ENCODE measurements at regions not wholly inside any gene's neighbourhood (a gene's known extent, or its start where the extent isn't known, plus 50 kb on each side); places are given as distances from the start of the nearest gene placed in this dataset.
"Not testable (repeated sequence)": the region's sequence is repeated elsewhere in the genome, so short reads cannot be mapped to it uniquely, and the experiment has no call there.

DNA sequence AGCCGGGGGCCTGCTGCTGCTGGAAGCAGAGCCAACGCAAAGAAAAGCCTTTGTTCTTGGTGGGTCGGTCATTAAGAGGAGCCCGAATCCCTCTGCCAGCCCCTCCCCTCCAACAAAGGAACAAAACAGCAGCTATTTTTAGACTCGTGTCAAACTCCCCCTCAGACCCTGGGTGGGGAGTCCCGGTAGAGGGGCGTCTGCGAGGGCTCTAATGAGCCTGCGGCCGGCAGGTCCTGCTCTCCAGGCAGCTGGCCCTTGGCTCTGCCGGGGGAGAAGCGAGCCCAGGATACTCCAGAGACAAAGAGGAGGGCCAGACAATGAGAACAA is 114.0 kb downstream of the LHX2 start:
- no peak for DNase-seq (ENCODE audit: low read depth)

DNA sequence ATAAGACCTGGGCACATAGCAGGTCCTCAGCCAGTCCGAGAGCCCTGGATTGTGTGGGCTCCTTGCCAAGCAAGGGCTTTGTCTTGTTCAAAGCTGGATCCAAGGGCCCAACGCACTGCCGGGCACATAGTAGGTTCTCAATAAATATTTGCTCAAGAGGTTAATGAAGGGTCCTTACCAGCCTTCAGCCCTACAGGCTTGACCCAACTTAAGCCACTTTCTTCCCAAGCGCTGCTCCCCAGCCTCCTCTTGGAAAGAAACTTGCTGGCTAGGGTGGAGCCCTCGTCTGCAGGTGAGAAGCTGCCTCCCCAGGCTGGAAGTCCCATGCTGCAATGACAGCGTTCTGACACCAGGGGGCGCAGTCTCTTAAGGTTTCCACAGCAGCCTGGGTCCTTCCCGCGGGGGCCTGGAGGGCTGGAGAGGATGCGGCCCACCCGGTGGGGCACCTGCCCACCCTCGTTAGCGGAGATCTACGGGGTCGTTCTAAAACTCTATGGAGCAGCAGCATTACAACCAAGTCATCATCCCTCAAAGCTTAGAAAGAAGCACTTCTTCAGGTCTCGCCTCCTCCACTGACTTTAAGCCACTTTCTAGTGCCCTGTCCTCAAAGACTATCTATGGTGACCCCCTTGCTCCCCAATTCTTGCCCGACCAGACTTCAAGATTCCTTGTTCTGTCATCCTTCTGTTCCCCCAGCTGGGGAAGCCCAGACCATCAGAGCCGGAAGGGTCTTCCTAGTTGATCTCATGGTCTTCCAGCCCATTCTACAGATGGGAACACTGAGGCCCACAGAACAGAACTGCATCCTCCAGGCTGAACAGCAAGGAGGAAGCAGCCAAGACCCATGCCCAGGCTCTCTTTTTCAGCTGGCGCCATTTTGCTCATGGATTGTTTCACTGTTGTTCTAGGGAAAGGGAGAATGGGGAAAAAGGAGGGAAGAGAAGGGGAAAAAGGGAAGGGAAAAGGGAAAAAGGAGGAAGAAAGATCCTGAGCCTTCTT is 115.4 kb downstream of the LHX2 start:
- peak; percentile 51 for DNase-seq (ENCODE audit: low read depth)

DNA sequence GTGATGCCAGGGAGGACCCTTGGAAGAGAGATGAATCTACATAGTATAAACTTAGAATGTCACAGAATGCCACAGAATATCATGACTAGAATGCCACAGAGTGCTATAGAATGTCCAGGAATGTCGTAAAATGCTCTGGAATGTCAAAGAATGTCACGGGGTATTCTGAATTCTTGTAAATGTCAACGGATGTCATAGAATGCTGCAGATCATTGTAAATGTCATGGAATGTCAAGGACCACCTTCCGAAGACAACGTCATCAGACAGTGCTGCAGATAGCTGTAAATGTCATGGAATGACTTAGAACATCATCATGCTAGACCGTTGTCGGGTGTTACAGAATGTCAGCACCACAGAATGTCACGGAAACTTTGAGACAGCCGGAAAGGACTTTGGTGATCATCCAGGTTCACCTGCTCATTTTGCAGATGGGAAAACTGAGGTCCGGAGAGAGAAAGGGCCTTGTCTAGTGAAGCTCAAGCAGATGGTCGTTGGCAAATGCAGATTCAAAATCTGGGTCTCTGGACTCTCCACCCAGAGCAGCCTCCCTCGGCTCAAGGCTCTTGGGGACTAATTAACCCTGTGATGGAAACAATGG is 117.1 kb downstream of the LHX2 start:
- DNase-seq (ENCODE audit: low read depth) = no peak

DNA sequence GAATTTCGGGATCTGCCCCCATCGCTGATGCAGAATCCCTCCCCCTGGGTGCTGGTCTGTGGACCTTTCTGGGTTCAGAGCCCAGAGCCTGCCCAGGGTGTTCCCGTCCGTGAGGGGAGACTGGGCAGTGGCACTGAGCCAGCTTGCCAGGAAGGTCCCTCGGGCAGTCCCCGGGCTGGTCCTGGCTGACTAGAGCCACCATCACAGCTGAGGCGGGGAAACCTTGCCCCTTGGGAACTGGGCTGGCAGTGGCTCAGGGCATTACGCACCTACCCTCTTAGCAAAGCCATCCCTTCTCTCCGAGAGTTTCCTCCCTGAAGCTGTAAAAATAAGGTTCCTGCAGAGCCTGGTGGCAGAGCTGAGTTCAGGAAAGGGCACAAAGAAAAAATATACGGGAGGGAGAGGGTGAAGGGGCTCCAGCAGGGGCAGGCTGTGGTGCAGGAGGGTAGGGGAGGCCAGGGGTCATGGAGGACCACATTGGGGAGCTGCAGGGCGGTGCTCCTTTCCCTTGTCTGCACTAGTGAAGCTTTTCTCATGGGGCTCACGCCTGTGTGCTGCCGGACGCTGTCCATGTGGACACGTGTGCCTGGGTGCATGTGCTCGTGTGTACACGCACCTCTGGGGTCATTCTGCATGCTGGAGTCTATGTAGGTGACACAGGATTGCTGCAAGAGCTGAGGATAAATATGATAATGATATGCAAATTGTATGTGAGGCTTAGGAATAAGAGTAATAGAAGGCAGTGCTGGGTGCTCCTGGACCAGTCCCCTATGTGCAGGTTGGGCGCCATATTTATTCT is 118.9 kb downstream of the LHX2 start:
- DNase-seq (ENCODE audit: low read depth) = no peak

DNA sequence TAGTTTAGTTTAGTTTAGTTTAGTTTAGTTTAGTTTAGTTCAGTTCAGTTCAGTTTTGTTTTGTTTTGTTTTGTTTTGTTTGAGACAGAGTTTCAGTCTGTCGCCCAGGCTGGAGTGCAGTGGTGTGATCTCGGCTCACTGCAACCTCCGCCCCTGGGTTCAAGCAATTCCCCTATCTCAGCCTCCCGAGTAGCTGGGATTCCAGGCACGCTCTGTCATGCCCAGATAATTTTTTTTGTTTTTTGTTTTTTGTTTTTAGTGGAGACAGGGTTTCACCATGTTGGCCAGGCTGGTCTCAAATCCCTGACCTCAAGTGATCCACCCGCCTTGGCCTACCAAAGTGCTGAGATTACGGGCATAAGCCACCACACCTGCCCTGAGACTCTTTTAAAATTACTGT is 120.0 kb downstream of the LHX2 start:
- not testable (repeated sequence) for DNase-seq (ENCODE audit: low read depth)

DNA sequence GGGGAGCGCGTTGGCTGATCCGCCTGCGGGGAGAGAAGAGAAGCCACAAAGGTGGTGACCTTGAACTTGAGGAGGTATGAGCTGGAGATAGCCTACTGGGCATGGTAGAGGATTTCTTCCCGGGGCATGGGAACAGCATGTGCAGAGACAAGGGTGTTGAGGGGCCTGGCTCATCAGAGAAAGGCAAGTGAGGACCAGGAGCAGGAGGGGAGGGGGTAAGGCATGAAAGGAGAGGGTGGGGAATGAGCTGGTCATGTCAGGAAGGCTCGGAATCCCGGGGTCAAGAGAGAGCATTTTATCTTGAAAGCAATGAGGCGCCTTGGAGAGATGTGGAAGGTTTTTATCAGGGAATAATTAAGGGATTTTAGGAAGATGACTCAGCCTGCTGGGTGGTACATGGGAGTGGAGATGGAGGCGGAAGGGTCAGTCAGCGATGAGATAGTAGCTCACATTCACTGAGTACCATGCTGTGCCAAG is 121.1 kb downstream of the LHX2 start:
- DNase-seq (ENCODE audit: low read depth) = no peak

DNA sequence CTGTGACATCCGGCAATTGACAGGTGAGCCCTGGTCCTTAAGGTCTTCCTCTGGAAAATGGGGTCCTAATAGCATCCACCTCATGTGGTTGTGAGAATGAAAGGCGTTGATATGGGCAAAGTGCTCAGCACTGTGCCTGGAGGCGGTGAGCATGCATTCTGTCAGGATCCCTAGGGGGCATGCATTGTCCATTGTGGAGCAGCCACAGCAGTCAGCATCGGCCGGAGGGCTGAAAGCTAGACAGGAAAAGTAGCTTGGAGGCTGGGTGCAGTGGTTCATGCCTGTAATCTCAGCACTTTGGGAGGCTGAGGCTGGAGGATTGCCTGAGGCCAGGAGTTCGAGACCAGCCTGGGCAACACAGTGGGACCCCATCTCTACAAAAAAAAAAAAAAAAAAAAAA is 122.2 kb downstream of the LHX2 start:
- no peak for DNase-seq (ENCODE audit: low read depth)

DNA sequence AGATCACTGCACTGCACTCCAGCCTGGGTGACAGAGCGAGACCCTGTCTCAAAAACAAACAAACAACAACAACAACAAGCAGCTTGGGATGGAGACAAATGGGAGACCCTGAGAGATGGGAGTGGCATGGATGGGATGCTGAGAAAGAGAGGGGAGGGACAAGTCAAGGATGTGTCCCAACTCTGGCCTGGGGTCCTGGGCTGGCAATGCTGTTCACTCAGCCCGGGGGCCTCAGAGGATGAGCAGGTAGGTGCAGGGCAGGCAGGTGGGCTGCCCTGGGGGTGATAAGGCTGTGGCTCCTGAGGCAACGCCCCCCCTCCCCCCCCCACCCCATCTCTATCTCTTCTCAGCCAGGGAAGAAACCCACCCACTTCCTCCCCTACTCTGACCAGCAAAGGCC is 123.0 kb downstream of the LHX2 start:
- no peak for DNase-seq (ENCODE audit: low read depth)

DNA sequence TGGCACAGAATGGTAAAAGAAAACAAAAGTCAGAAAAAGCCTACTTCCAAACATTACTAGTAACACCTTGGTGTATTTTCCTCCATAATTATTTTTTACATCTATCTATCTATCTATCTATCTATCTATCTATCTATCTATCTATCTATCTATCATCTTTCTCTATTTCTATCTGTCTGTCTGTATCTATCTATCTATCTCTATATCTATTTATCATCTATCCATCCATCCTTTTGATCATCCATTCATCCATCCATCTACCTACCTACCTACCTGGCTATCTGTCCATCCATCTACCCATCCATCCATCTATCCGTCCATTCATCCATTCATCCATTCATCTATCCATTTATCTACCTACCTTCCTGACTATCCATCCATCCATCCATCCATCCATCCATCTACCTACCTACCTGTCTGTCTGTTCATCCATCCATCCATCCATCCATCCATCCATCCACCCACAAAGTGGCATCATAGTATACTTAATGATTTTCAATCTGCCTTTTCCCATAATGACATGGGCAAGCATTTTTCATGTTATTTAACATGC is 121.9 kb upstream of the NEK6 start:
- DNase-seq (ENCODE audit: low read depth) = no peak

DNA sequence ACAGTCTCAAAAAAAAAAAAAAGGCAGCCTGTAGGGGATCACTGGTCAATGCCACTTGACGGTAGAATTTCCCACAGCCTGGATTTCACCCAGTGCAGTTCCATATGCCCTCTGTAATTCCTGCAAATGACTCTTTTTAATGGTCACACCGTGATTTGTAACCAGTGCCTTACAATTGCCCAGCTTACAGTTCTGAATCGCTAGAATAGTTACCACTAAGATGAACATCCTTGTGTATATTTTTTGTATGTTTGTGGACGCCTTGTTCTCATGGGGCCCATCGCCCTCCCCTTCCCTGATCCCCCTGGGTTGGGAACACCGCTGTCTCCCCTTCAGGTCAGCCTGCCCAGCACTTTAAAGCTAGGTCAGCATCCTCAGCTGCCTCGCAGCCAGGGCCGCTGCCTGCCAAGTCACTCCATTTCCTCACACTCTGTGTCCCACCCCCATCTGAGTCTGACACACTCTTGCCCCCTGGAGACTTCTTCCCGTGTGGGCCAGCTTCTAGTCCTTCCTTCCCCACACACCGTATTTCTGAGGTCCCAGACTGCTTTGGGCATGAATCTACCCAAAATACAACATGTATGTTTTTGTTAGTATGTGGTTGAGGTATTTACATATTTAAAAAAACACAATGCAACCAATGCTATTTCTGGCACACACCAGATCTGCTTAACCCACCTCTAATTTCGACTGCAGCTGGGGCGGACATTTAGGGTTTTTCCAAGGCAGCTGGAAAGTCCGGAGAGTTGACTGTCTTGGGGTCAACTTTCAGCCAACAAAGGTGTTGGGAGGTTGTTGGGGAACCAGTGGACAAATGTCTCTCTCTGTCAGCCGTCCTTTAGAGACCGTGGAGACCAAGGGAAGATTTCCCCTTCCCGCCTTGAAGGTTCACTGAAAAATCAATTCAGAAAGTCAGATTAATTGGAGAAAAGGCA is 120.5 kb upstream of the NEK6 start:
- DNase-seq (ENCODE audit: low read depth) = no peak

DNA sequence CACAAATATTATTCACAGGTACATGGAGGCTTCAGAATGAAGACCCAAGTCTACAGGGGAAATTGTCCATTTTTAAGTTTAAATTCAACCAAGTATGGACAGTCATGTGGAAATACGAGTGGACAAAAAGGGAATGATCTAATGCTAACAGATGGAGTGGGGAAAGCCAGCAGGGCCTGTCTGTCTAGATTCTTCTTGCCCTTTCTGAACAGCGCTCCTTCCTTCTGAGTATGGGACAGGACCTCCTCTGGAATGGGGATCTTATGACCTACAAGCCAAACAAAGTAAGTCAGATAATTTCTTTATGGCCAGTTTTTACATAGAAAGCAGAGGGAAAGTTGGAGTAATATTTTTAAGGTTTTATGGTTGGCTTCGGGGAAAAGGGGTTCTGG is 119.8 kb upstream of the NEK6 start:
- DNase-seq (ENCODE audit: low read depth) = no peak

DNA sequence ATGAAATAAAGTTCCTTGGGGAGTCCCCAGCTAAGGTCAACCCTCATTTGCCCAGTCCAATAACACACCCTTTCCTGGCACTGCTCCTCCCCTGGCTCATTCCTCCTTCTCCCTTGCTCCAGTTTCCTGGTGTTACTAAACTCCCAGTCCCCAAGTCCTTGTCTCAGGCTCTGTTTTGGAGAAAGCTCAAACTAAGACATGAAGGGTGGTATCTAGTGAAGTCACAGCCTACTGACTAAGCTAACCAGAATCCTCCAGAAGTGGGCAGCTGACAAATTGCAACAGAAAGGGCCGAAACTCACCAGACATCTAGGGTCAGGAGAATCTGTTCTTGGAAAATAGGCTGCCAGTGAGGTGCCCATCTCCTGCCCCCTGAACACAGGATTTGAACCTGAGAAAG is 118.7 kb upstream of the NEK6 start:
- no peak for DNase-seq (ENCODE audit: low read depth)

DNA sequence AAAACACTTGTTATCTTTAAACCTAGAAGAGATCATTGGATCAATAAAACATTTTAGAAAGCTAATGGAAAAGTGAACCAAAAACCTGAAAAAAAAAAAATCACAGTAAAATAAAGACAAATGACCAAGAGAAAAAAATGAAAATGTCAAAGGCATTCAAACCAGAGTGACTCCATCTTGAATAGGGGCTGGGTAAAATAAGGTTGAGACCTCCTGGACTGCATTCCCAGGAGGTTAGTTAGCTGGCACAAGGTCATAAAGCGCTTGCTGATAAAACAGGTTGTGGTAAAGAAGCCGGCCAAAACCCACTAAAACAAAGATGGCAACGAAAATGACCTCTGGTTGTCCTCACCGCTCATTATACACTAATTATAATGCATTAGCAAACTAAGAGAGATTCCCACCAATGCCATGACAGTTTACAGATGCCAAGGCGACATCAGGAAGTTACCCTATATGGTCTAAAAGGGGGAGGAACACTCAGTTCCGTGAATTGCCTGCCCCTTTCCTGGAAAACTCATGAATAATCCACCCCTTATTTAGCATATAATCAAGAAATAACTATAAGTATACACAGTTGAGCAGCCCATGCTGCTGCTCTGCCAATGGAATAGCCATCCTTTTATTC is 116.7 kb upstream of the NEK6 start:
- DNase-seq (ENCODE audit: low read depth) = no peak

DNA sequence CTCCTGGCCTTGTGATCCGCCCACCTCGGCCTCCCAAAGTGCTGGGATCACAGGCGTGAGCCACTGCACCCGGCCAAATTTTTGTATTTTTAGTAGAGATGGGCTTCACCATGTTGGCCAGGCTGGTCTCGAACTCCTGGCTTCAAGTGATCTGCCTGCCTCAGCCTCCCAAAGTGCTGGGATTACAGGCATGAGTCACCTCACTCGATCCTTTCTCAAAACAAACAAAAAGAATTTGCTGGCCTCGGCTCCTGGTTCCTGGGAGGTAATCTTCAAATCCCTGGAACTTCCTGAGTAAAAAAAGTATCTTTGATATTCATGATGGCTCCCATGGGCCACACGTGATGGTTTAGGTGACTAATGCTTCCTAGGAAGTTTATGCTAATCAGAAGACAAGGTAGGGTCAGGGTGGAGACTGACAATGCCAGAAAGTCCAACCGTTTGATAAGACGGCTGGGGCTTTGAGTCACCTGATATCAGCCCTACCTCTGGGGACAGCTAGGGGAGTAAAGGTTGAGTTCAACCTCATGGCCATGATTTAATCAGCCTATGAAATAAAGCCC is 113.1 kb upstream of the NEK6 start:
- DNase-seq (ENCODE audit: low read depth) = not testable (repeated sequence)

DNA sequence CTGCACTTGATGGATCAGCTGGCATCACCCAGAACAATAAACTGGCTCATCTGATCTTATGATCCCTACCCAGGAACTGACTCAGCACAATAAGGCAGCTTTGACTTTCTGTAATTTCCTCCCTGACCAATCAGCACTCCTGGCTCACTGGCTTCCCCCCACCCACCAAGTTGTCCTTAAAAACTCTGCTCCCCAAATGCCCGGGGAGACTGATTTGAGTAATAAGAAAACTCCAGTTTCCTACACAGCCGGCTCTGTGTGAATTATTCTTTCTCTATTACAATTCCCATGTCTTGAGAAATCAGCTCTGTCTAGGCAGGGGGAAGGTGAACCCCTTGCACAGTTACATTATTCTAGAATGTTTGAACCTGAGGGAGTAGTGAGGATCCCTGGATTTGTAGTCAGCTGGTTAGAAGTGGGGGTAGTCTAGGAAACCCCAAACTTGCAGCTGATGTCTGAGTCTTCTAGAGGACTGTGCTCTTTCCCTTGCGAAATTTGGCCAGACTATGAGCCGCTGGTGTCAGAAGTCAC is 111.7 kb upstream of the NEK6 start:
- no peak for DNase-seq (ENCODE audit: low read depth)

DNA sequence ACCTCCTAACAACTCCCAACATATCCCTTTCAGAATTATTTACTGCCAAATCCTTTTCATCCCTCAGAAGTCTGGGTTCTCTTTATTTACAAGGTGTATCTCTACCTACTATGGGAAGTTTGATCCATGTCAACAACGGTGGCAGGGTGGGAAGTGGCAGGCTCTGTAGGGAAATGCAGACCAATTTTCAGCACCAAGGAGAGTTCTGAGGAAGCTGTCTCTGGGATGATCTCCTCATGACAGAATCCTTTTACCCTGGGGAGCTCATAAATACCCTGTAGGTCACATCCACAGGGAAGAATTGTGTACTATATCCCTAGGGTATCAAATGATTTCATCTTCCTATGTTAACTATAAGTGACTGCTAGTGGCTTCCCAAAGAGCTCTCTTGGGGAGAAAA is 107.8 kb upstream of the NEK6 start:
- DNase-seq (ENCODE audit: low read depth) = no peak

DNA sequence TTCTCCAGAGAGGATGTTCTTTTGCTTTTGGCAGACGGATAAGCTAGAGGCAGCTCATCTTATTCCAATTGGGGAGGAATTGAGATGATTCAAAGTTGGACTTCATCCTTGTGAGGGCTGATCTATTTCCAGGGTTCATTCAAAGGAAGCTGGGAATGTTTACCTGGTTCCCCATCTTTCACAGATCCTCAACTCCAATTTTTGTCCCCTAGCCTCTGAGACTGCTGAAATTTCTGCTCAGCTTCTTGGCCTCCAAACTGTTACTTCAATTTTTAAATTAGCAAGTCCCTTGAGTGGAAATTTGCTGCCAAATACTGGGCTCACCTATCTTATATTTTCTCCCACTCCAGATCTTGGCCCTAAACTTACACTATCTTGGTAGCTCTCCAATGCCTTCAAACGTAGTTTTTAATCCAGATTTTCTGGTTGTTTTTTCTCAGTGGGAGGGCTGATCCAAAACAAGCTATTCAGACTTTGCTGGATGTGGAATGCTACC is 93.9 kb upstream of the NEK6 start:
- DNase-seq (ENCODE audit: low read depth) = no peak

DNA sequence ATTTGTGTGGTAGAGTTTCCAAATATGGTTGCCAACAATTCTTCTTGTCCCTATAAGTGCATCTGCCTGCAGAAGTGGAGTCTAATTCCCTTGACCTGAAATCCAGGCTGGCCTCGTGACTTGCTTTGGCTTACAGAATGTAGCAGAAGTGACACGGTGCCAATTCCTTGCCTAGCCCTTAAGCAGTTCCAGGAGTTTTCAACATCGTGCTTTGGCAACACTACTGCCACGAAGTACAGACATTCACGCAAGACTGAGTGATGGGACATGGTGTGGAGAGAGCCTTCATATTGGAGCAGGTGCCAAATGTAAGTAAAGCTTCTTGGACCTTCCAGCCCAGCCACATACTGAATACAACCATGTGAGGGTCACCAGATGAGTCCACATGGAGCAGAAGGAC is 92.9 kb upstream of the NEK6 start:
- DNase-seq (ENCODE audit: low read depth) = no peak

DNA sequence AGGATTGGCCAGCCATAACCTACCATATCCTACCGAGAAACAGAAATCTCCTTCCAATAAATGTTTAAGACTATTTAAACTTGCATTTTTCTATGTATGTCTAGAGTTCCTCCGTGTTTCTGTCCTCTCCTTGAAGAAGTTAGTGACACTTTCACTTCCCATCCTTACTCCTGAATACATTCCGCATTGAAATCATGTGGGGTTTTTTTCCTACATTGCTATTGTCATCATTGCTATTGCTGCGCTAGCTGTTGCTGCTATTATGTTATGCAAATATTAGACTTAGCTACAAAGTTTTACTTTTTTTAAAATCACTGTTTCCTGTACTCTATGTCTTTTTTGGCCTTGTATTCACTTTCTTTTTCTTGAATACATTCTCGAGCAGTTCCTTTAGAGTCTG is 83.3 kb upstream of the NEK6 start:
- DNase-seq (ENCODE audit: low read depth) = no peak

DNA sequence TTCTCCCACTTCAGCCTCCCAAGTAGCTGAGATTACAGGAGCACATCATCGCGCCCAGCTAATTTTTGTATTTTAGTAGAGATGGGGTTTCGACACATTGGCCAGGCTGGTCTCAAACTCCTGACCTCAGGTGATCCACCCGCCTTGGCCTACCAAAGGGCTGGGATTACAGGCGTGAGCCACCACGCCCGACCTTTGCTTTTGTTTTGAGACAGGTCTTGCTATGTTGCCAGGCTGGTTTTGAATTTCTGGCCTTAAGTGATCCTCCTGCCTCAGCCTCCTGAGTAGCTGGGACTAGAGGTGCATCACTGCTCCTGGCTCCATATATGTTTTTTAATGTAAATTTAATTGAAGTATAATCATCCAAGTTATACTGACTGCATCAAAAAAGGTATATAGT is 80.2 kb upstream of the NEK6 start:
- not testable (repeated sequence) for DNase-seq (ENCODE audit: low read depth)
